Right kidney (tissue), 1 donor: ENCODE measurements at regions not wholly inside any gene's neighbourhood (a gene's known extent, or its start where the extent isn't known, plus 50 kb on each side); places are given as distances from the start of the nearest gene placed in this dataset.
"Not testable (repeated sequence)": the region's sequence is repeated elsewhere in the genome, so short reads cannot be mapped to it uniquely, and the experiment has no call there.

Experiments
- DNase-seq: peaks from one replicate; pipeline ENCODE4 v3.0.0-alpha.2; 2016

GRCh38 chr6:90907931-90908655 lies 321.2 kb upstream of the MAP3K7 start:
- DNase-seq: no peak

DNA sequence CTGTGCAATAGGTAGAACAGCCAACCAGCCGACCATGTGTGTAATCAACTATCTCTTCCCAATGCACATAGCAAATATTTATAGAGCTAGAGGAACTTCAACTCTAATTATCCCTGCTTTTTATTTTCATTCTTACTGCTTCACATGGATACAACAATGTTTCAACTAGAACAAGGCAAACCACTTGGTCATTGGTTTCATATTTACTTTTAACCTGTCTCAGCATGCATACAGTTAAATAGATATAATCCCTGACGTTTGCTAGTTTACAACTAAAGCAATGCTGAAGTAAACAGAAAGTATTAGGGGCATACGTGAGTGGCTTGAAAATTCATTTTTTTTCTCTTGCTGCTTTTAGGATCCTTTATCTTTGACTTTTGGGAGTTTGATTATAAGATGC lies 318.5 kb upstream of the MAP3K7 start:
- DNase-seq: no peak

- no peak for DNase-seq
Observed at GRCh38 chr6:90900034-90900433, 313.2 kb upstream of the MAP3K7 start.

- DNase-seq: no peak
Observed at GRCh38 chr6:90898763-90899162, 311.9 kb upstream of the MAP3K7 start.

GRCh38 chr6:90896075-90896547 lies 309.2 kb upstream of the MAP3K7 start:
- DNase-seq: no peak

DNA sequence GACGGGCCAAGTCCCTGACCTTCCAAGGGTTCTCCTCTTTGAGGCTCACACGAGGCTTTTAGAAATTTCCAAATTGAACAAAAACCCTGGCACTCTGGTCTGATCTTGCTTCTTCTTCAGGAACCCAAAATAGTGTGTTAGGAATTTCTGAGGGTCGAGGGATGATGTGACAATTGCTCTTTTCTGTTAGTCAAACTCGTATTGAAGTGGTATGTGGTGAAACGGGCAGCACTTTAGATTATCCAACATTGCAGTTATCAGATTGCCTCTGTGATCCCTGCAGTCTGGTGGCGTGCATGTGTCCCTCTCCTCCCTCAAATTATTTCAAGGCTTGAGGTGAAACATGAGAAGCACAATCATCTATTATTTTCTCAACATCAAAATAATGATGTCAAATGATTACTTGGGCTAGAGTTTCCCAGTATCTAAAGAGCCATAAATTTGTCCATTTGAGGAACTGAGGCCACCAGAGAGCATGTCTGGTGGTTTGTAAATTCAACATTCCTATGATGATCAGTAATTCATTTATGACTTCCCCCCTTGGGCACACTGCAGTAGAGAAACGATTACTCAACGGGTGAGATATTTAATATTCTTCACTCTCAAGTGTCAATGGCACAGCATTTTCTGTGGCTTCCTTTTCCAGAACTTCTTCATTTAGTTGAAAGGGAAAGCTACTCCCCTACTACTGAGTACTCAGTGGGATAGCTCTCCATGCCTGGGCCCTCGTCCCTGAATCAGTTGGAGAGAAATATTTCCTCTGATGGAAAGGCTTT lies 308.6 kb upstream of the MAP3K7 start:
- DNase-seq: no peak

- no peak for DNase-seq
Observed at GRCh38 chr6:90894285-90895130, 307.6 kb upstream of the MAP3K7 start.

DNA sequence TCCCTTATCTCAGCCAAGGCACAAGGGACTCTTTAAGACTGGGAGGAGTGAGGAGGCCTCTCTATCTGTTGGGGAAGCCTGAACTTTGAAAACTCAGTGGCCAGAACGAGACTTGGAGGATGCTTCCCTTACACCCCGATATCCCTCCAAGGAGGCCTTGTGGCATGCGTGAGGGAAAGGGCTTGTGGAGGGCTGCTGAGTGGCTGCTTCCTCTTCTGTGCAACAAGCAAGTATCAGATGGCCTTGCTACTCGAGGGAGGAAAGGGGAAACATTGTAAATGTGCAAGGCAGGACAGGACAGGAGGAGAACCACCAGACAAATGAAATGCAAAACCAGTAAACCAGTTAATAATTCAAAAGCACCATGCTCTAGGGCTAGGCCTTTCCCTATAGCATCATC lies 306.5 kb upstream of the MAP3K7 start:
- DNase-seq: no peak

- DNase-seq: no peak
Observed at GRCh38 chr6:90892271-90892670, 305.4 kb upstream of the MAP3K7 start.

GRCh38 chr6:90891355-90891754 lies 304.5 kb upstream of the MAP3K7 start:
- DNase-seq: no peak

DNA sequence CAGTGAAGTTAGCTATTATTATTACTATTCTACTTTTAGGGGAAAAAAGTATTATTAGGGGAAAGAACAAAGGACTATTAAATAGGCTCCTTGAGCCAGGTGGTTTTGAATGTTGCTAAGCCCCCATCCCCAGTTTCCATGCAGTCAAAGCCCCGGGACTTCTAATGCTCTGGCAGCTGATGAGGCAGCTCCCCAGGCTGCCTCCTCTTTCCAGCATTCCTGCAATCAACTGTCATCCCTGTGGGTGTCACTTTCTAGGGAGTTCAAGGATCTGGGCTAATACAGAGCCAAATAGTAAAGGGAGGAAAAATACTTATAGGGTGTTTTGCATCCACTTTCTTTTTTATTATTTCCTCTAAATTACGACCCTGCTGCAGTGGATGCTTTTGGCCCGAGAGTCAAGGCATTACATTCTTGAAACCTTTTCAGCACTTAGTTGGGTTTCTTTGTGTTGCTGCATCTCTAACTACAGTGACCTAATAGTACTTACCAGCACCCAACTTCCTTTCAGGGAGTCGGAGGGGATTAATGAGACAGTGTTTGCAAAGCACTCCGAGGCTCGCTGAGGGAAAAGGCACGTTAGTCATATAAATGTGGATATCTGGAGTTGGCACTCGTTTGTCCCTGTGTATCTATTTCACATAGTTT lies 303.9 kb upstream of the MAP3K7 start:
- DNase-seq: no peak

DNA sequence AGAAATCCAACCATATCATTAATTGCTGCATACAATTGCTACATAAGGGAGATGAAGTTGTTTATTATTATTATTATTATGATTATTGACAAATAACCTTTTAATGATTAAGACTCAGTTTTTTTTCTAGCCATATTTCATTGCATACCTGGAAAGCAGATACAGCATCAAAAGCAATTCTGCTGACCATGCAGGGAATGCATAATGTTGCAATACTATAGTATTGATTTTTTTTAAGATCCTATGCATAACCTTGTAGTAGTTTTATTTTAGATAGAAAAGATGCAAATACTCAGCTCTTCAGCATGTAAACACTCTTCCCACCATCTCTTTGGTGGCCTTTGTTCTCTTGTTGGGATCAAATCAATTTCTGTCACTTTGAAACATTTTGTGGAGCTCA lies 300.9 kb upstream of the MAP3K7 start:
- no peak for DNase-seq

DNA sequence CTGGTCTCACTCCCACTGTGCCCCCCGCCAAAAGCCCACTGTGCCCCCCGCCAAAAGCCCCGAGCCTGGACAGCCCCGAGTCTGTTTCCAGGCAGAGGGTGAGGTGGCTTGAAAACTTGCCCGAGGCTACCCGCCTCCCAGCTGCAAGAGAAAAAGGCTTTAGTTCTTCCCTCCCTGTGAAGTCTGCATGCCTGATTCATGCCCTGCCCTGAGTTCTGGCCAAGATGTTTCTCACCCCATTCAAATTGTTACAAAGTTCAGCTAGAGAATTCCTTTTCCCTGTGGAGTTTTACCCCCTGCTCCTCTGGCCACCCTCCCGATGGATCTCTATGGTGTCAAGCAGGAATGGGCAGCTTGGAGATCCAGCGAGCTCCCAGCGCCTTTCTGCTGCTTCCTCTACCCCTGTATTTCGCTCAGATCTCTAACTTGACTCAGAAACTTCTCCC lies 298.8 kb upstream of the MAP3K7 start:
- DNase-seq: no peak

DNA sequence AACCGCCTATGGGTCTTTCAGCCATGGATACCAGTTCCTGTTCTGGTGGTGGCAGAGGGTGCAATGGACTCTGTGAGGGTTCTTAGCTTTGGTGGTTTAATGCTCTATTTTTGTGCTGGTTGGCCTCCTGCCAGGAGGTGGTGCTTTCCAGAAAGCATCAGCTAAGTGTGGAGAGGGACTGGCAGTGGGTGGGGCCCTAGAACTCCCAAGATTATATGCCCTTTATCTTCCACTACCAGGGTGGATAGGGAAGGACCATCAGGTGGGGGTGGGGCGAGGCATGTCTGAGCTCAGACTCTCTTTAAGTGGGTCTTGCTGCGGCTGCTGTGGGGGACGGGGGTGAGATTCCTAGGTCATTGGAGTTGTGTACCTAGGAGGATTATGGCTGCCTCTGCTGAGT lies 298.3 kb upstream of the MAP3K7 start:
- not testable (repeated sequence) for DNase-seq

GRCh38 chr6:90877616-90878015 lies 290.7 kb upstream of the MAP3K7 start:
- no peak for DNase-seq

DNA sequence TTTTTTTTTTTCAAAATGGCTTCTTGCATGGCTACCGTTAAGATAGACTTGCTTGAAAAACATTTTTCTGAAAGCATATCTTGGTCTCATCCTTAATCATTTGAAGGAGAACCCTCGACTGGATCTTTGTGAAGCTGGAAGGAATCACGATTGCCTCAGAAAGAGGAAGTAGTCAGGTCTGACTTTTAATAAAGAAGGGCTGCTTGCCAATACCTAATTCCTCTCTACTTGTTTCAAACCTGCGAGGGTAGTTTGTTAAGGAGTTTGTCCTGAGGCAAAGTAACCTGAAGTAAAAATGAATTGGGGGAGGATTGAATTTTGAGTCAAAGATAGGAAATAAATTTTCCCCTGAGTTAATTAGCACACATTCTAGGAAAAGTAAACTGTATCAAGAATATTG lies 288.1 kb upstream of the MAP3K7 start:
- DNase-seq: no peak

GRCh38 chr6:90872981-90873380 lies 286.1 kb upstream of the MAP3K7 start:
- DNase-seq: no peak

GRCh38 chr6:90870561-90870960 lies 283.7 kb upstream of the MAP3K7 start:
- no peak for DNase-seq

DNA sequence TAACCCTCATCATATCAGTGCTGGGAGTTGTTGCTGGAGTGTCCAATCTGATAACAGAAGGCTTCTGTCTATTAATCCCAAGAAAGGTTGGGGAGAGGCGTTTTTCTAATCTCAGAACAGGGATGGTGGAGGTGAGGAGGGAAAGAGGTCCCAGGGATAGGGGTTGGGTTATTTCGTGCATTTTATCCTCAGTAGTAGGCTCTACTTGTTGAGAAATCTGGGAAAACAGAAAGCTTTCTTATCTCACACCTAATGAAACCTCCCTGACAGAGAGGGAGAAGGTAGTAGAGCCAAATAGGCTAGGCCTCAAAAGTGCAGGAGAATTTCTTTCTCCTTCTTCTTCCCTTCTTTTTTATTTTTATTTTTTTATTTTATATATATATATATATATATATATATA lies 281.8 kb upstream of the MAP3K7 start:
- DNase-seq: no peak

DNA sequence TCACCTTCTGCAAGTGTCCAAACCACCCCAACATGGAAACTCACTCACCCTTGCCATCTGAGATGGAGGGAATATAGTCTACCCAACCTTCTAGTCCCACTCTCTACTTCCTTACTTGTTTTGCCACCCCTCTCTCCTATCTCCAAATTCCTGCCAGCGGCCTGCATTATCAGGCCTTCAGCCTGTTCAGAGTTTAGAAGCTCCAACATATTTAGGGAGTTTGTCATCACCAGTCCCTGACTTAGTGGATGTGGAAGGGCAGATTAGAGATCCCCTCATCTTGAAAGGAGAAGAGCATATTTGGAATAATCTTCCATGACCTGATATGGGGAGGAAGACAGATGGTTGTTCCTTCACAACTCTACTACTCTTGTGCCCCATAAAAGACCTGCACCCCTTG lies 281.4 kb upstream of the MAP3K7 start:
- DNase-seq: no peak

DNA sequence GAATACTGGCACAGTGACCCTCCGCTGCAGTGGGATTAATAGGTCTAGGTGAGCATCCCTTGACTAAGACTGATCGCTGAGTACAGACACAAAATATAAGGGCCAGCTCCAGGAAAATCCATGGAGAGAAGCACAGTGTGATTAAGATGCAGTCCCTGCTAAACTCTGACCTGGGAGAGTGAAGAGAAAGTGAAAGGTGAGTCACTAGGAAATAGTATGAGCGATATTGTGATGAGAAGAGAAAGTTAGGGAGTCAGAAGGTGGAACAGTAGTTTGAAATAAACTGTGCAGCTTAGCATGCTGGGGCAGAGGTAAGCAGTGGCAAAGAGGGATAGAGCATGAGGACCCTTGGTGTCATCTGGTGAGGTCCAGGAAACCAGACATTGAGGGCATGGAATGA lies 278.6 kb upstream of the MAP3K7 start:
- no peak for DNase-seq

DNA sequence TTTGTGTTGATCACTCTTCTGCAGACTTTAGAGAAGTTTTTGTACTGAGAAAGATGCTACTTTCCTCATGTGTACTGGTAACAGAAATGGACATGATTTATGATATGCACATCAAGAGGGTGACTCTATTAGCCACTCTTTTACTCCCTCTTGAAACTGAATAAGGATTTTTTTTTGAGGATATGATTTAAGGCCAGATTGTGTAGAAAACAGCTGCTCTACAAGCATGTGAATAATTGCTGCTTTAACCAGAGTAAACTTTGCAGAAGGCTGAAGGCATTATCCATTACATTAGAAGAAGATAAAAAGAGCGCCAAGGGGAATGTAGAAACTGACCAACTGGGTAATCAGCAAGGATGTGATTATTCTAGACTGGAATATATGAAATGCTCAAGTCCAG lies 276.2 kb upstream of the MAP3K7 start:
- no peak for DNase-seq
